B cell (primary cell): ENCODE measurements at regions not wholly inside any gene's neighbourhood (a gene's known extent, or its start where the extent isn't known, plus 50 kb on each side); places are given as distances from the start of the nearest gene placed in this dataset.

Experiments used
- EZH2 ChIP-seq: IDR thresholded peaks from 2 replicates; pipeline ENCODE4 v1.6.1; 2012; ENCODE audit warnings: borderline replicate concordance, low read depth, mild to moderate bottlenecking, moderate library complexity, low read length; ENCODE audit not compliant: insufficient read depth, poor library complexity, severe bottlenecking
- TF ChIP-seq, protein P1 (sequence below): fragments of 200-600 bp; IDR thresholded peaks from one replicate; pipeline ENCODE4 v1.8.0; 2022; ENCODE audit warnings: antibody characterized with exemption, mild to moderate bottlenecking

DNA sequence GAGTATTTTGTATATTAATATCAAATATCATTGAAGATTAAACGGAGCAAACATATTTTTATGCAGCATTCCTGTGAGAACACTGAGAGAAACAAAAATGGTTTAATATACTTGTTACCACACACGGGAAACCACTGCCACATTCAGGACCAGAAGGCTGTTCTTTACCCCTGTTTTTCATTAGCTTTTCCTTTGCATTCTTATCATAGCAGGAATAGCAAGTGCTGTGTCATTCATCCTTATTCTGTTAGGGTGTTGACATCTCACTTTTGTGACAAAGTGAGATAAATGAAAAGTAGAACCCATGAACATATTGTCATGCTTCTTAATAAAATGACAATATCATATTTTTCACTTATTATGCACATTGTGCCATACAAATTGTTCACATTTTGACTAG, 212.4 kb upstream of the NDST4 start:
- TF ChIP-seq, protein P1, sequence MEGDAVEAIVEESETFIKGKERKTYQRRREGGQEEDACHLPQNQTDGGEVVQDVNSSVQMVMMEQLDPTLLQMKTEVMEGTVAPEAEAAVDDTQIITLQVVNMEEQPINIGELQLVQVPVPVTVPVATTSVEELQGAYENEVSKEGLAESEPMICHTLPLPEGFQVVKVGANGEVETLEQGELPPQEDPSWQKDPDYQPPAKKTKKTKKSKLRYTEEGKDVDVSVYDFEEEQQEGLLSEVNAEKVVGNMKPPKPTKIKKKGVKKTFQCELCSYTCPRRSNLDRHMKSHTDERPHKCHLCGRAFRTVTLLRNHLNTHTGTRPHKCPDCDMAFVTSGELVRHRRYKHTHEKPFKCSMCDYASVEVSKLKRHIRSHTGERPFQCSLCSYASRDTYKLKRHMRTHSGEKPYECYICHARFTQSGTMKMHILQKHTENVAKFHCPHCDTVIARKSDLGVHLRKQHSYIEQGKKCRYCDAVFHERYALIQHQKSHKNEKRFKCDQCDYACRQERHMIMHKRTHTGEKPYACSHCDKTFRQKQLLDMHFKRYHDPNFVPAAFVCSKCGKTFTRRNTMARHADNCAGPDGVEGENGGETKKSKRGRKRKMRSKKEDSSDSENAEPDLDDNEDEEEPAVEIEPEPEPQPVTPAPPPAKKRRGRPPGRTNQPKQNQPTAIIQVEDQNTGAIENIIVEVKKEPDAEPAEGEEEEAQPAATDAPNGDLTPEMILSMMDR, result no peak
- TF ChIP-seq EZH2, result no peak
